Right lobe of liver (tissue), 6 donors: ENCODE measurements at regions not wholly inside any gene's neighbourhood (a gene's known extent, or its start where the extent isn't known, plus 50 kb on each side); places are given as distances from the start of the nearest gene placed in this dataset.

ENCODE experiments used
- ATAC-seq, 4 donors: fragments of 200-7000 bp; cut with Tn5 transposase; one replicate each; pipeline ENCODE4 v1.9.1; 2020; ENCODE audit warnings: mild to moderate bottlenecking in 4 of 4, moderate library complexity in 4 of 4
- DNase-seq, 3 donors: peaks; one replicate each; pipeline ENCODE4 v3.0.0-alpha.2; 2020
- H3K27ac ChIP-seq, 3 donors: fragments of 200-600 bp; one replicate each; pipeline ENCODE4 v1.8.0; 2022
- H3K27me3 ChIP-seq, 2 donors: fragments of 200-600 bp; one replicate each; pipeline ENCODE4 v1.8.0; 2022
- H3K36me3 ChIP-seq, 4 donors: fragments of 200-600 bp; sonication (generic) in 1 of 4; one replicate each; pipeline versions ENCODE4 v1.5.1 to v1.8.0; 2017 to 2022; ENCODE audit warnings: control low read depth in 1 of 4
- H3K4me1 ChIP-seq, 4 donors: fragments of 200-600 bp; sonication (generic) in 1 of 4; one replicate each; pipeline versions ENCODE4 v1.5.1 to v1.8.0; 2017 to 2022; ENCODE audit warnings: control low read depth in 1 of 4
- H3K4me3 ChIP-seq, 3 donors: fragments of 200-600 bp; one replicate each; pipeline ENCODE4 v1.8.0; 2022
- H3K9me3 ChIP-seq, 4 donors: fragments of 200-600 bp; sonication (generic) in 1 of 4; one replicate each; pipeline versions ENCODE4 v1.5.1 to v1.8.0; 2017 to 2022; ENCODE audit warnings: control low read depth in 1 of 4
- POLR2A ChIP-seq: fragments of 450-650 bp; IDR thresholded peaks from one replicate; pipeline ENCODE4 v1.6.1; 2017; ENCODE audit warnings: antibody characterized with exemption, mild to moderate bottlenecking
- WGBS: methylation state at CpG from one replicate; pipeline ENCODE4 v1.1.6; 2018; ENCODE audit warnings: low coverage, low lambda C conversion rate; ENCODE audit not compliant: insufficient coverage; ENCODE audit errors: missing lambda C conversion rate; 5-methylcytosine and 5-hydroxymethylcytosine counted together
- intact Hi-C, 2 donors: fragments of 100-400 bp; cut with DNase I; formaldehyde crosslinking; loops; one replicate each; pipeline versions ENCODE4 v1.11.2 to v1.14.1; 2022
- TF ChIP-seq, protein P1 (sequence below), 4 donors: fragments of 200-600 bp in 3 of 4; fragments of 450-650 bp in 1 of 4; IDR thresholded peaks; one replicate each; pipeline versions ENCODE4 v1.5.1 to v1.8.0; 2016 to 2022; ENCODE audit warnings: antibody characterized with exemption in 4 of 4, mild to moderate bottlenecking in 2 of 4
- donor health status: DM: no; HTN: yes; CAD: no.
- donor health status: DM: no; HTN: no; CAD: no.
- donor health status: DM: no; HTN: no; CAD: no.
- donor health status: DM: no; HTN: yes; CAD: no.
- donor health status: DM: no; HTN: yes; CAD: no.

DNA sequence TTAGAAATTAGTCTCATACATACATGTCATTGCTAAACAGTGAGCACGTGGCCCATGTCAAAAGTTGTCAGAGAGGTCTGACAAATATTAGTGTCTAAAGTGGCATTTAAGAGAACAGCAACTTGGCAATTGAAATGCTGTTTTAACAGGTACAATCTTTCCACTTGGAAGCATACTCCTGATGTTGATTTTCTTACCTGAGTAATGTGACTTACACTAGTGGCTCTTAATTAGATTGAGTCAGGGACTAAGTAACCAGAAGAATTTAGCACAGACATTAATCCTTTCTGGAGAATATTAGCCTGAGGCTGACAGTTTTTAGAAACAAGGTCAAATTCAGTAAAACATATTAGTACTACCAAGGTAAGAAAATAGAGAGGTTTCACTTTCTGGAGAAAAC is 357.0 kb upstream of the ZNF608 start:
- intact Hi-C loops = no loop called here
- 88% methylated on average over 1 of the region's 1 CpG for WGBS
- no peak overlapping the region for H3K27ac ChIP-seq
- no peaks in the 10 kb centered on the region for H3K9me3 ChIP-seq
- no peaks in the 10 kb centered on the region for H3K4me1 ChIP-seq
- no peak for ATAC-seq
- H3K36me3 ChIP-seq = no peaks in the 10 kb centered on the region
- no peak for DNase-seq
- TF ChIP-seq, protein P1, sequence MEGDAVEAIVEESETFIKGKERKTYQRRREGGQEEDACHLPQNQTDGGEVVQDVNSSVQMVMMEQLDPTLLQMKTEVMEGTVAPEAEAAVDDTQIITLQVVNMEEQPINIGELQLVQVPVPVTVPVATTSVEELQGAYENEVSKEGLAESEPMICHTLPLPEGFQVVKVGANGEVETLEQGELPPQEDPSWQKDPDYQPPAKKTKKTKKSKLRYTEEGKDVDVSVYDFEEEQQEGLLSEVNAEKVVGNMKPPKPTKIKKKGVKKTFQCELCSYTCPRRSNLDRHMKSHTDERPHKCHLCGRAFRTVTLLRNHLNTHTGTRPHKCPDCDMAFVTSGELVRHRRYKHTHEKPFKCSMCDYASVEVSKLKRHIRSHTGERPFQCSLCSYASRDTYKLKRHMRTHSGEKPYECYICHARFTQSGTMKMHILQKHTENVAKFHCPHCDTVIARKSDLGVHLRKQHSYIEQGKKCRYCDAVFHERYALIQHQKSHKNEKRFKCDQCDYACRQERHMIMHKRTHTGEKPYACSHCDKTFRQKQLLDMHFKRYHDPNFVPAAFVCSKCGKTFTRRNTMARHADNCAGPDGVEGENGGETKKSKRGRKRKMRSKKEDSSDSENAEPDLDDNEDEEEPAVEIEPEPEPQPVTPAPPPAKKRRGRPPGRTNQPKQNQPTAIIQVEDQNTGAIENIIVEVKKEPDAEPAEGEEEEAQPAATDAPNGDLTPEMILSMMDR (IDR thresholded peaks at IDR 0.05) = no peak
- no peak for TF ChIP-seq POLR2A
- H3K4me3 ChIP-seq = no peak overlapping the region
- no peaks in the 10 kb centered on the region for H3K27me3 ChIP-seq

DNA sequence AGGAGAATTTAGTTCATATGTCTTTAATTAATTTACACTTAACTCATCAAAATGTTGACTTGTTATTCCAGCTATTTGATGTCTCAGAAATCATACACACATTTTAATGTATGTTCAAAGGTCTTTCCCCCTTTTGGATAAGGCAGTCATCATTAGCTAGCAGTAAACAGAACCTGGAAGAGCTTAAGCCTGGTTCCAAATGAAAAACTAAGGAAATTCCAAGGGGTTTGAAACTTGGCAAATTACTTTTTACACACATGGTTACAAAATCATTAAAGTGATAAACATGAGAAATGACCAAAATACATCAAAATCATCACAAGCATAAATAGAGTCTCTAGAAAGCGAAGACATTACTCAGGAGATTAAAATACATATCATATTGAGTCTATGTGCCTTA is 359.8 kb upstream of the ZNF608 start:
- Histone ChIP-seq H3K4me1 (no peaks in the 10 kb centered on the region), H3K9me3 (no peaks in the 10 kb centered on the region), H3K4me3 (no peak overlapping the region), H3K27me3 (no peaks in the 10 kb centered on the region), H3K27ac (no peak overlapping the region), H3K36me3 (no peaks in the 10 kb centered on the region)
- no peak for ATAC-seq
- DNase-seq = no peak
- 92% methylated on average over 1 of the region's 1 CpG for WGBS
- TF ChIP-seq, protein P1 (IDR thresholded peaks at IDR 0.05) = no peak
- no peak for TF ChIP-seq POLR2A
- intact Hi-C loops = no loop called here

DNA sequence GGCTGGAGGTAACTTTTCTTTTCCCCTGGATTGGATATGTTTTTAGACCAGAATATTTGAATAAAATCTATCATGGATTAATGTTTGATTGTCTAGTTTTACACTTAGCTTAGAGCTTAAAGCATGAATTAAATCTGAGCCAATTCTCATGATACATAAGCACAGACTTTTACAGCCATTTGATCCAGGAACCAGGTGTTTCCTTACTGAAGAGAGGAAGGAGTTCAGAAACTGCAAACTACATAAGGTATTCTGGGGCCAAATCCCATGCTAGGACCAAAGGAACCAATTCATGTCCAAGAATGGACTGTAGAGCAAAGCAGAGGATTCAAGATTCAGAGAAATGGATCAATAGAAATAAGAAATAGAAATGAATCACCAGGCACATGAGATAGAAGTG is 360.4 kb upstream of the ZNF608 start:
- no peaks in the 10 kb centered on the region for H3K36me3 ChIP-seq
- no peak for TF ChIP-seq POLR2A
- TF ChIP-seq, protein P1 (IDR thresholded peaks at IDR 0.05) = no peak
- ATAC-seq (no peak), DNase-seq (no peak)
- no peak overlapping the region for H3K4me3 ChIP-seq
- no peak overlapping the region for H3K27ac ChIP-seq
- H3K4me1 ChIP-seq = no peaks in the 10 kb centered on the region
- no peaks in the 10 kb centered on the region for H3K9me3 ChIP-seq
- H3K27me3 ChIP-seq = no peaks in the 10 kb centered on the region
- intact Hi-C loops = no loop called here

- no peak for TF ChIP-seq POLR2A
- TF ChIP-seq, protein P1 (IDR thresholded peaks at IDR 0.05) = no peak
- H3K4me3 ChIP-seq = no peak overlapping the region
- DNase-seq (no peak), ATAC-seq (no peak)
- H3K27ac ChIP-seq = no peak overlapping the region
- H3K4me1 ChIP-seq = peaks cover 0 to 6% (median under 1%) of the 10 kb centered on the region in 4 donors
- no peaks in the 10 kb centered on the region for H3K27me3 ChIP-seq
- H3K9me3 ChIP-seq = no peaks in the 10 kb centered on the region
- intact Hi-C loops = no loop called here
- no peaks in the 10 kb centered on the region for H3K36me3 ChIP-seq
Measured at GRCh38 chr5:125109293-125109692, 362.9 kb upstream of the ZNF608 start.

GRCh38 chr5:125109816-125110215 is 363.4 kb upstream of the ZNF608 start:
- 91% methylated on average over 1 of the region's 1 CpG for WGBS
- DNase-seq (no peak), ATAC-seq (no peak)
- no peak overlapping the region for H3K27ac ChIP-seq
- no peak for TF ChIP-seq POLR2A
- TF ChIP-seq, protein P1 (IDR thresholded peaks at IDR 0.05) = no peak
- H3K4me1 ChIP-seq = peaks cover 0 to 9% (median 3%) of the 10 kb centered on the region in 4 donors
- H3K9me3 ChIP-seq = no peaks in the 10 kb centered on the region
- no peaks in the 10 kb centered on the region for H3K36me3 ChIP-seq
- intact Hi-C loops = no loop called here
- H3K4me3 ChIP-seq = no peak overlapping the region
- no peaks in the 10 kb centered on the region for H3K27me3 ChIP-seq
